Ishikawa (cell line): ENCODE measurements at regions not wholly inside any gene's neighbourhood (a gene's known extent, or its start where the extent isn't known, plus 50 kb on each side); places are given as distances from the start of the nearest gene placed in this dataset.

ENCODE experiments used
- CEBPB ChIP-seq: IDR thresholded peaks from 2 replicates; pipeline ENCODE4 v1.6.1; 2012
- CREB1 ChIP-seq: IDR thresholded peaks from 2 replicates; pipeline ENCODE4 v1.6.1; 2012; ENCODE audit warnings: low read depth
- EGR1 ChIP-seq: IDR thresholded peaks from 2 replicates; pipeline ENCODE4 v1.6.1; 2012
- EP300 ChIP-seq: IDR thresholded peaks from 2 replicates; pipeline ENCODE4 v1.6.1; 2012; ENCODE audit warnings: borderline replicate concordance
- FOXM1 ChIP-seq: IDR thresholded peaks from 2 replicates; pipeline ENCODE4 v1.6.1; 2012; ENCODE audit warnings: low read depth, borderline replicate concordance
- MAX ChIP-seq: IDR thresholded peaks from 2 replicates; pipeline ENCODE4 v1.6.1; 2012
- NFIC ChIP-seq: IDR thresholded peaks from 2 replicates; pipeline ENCODE4 v1.6.1; 2012
- RAD21 ChIP-seq: IDR thresholded peaks from 2 replicates; pipeline ENCODE4 v1.6.1; 2012; ENCODE audit warnings: low read depth
- REST ChIP-seq: IDR thresholded peaks from 2 replicates; pipeline ENCODE4 v1.6.1; 2012; ENCODE audit warnings: low read depth, mild to moderate bottlenecking
- TAF1 ChIP-seq: IDR thresholded peaks from 2 replicates; pipeline ENCODE4 v1.6.1; 2012; ENCODE audit warnings: low read depth, mild to moderate bottlenecking
- TCF12 ChIP-seq: IDR thresholded peaks from 2 replicates; pipeline ENCODE4 v1.6.1; 2012; ENCODE audit warnings: low read depth
- TEAD4 ChIP-seq: IDR thresholded peaks from 2 replicates; pipeline ENCODE4 v1.6.1; 2012
- USF1 ChIP-seq: IDR thresholded peaks from 2 replicates; pipeline ENCODE4 v1.6.1; 2012
- YY1 ChIP-seq: IDR thresholded peaks from 2 replicates; pipeline ENCODE4 v1.6.1; 2012; ENCODE audit warnings: low read depth
- ZBTB7A ChIP-seq: IDR thresholded peaks from 2 replicates; pipeline ENCODE4 v1.6.1; 2012; ENCODE audit warnings: low read depth

GRCh38 chr2:58460670-58461069, 219.5 kb upstream of the FANCL start:
- TF ChIP-seq NFIC, result no peak
- no peak for TF ChIP-seq TAF1
- TF ChIP-seq EP300, result no peak
- TF ChIP-seq YY1, result no peak
- no peak for TF ChIP-seq CEBPB
- no peak for TF ChIP-seq EGR1
- no peak for TF ChIP-seq MAX
- TF ChIP-seq RAD21, result no peak
- no peak for TF ChIP-seq ZBTB7A
- TF ChIP-seq TEAD4, result no peak
- no peak for TF ChIP-seq TCF12

GRCh38 chr2:58449286-58450010, 208.3 kb upstream of the FANCL start:
- TF ChIP-seq MAX, result no peak
- no peak for TF ChIP-seq TAF1
- TF ChIP-seq CEBPB, result no peak
- no peak for TF ChIP-seq RAD21

GRCh38 chr2:58448845-58449244, 207.7 kb upstream of the FANCL start:
- TF ChIP-seq MAX (no peak), NFIC (no peak), TEAD4 (no peak), TCF12 (no peak), RAD21 (no peak), YY1 (no peak), USF1 (no peak), CEBPB (no peak), REST (no peak), FOXM1 (no peak), EP300 (no peak), CREB1 (no peak), EGR1 (no peak), TAF1 (no peak), ZBTB7A (no peak)

GRCh38 chr2:58448065-58448507, 207.0 kb upstream of the FANCL start:
- no peak for TF ChIP-seq TEAD4
- TF ChIP-seq NFIC, result no peak
- TF ChIP-seq RAD21, result peak; percentile 48

- no peak for TF ChIP-seq CREB1
- no peak for TF ChIP-seq EGR1
- TF ChIP-seq USF1, result no peak
- no peak for TF ChIP-seq EP300
- no peak for TF ChIP-seq FOXM1
- TF ChIP-seq RAD21, result no peak
- no peak for TF ChIP-seq CEBPB
- no peak for TF ChIP-seq TCF12
- no peak for TF ChIP-seq MAX
- TF ChIP-seq REST, result no peak
- TF ChIP-seq YY1, result no peak
- TF ChIP-seq TEAD4, result no peak
Observed at GRCh38 chr2:58447586-58447985, 206.5 kb upstream of the FANCL start.

- TF ChIP-seq TCF12 (no peak), FOXM1 (no peak), NFIC (no peak)
Observed at GRCh38 chr2:58441643-58442042, 200.5 kb upstream of the FANCL start.
